DND-41 (cell line): ENCODE measurements at regions not wholly inside any gene's neighbourhood (a gene's known extent, or its start where the extent isn't known, plus 50 kb on each side); places are given as distances from the start of the nearest gene placed in this dataset.

Experiments used
- EZH2 ChIP-seq: IDR thresholded peaks from 3 replicates; pipeline ENCODE4 v1.6.1; 2012; ENCODE audit warnings: borderline replicate concordance, low read depth, mild to moderate bottlenecking, moderate library complexity, low read length, inconsistent platforms; ENCODE audit not compliant: severe bottlenecking
- TF ChIP-seq, protein P1 (sequence below): IDR thresholded peaks from 2 replicates; pipeline ENCODE4 v1.5.1; 2012; ENCODE audit warnings: borderline replicate concordance, low read length, moderate library complexity, mild to moderate bottlenecking; ENCODE audit not compliant: poor library complexity, severe bottlenecking; ENCODE audit errors: extremely low read depth

DNA sequence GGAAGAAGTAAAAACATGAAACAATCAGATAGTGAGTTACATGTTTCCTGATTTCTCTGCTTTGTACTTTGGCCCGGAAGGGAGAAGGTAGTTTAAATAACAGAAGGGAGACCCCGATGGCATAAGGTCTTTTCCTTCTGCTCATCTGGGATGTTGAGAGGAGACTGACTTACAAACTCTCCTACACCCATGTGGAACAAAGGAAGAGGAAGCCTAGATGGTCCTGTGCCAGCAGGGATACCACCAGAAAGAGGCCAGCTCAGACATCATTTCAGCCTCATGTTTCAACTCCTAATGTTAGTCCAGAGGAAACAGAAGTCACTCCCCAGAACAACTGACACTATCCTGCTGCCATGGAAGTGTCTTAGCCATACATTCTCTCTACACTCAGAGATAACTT, 250.7 kb upstream of the NOX3 start:
- TF ChIP-seq, protein P1, sequence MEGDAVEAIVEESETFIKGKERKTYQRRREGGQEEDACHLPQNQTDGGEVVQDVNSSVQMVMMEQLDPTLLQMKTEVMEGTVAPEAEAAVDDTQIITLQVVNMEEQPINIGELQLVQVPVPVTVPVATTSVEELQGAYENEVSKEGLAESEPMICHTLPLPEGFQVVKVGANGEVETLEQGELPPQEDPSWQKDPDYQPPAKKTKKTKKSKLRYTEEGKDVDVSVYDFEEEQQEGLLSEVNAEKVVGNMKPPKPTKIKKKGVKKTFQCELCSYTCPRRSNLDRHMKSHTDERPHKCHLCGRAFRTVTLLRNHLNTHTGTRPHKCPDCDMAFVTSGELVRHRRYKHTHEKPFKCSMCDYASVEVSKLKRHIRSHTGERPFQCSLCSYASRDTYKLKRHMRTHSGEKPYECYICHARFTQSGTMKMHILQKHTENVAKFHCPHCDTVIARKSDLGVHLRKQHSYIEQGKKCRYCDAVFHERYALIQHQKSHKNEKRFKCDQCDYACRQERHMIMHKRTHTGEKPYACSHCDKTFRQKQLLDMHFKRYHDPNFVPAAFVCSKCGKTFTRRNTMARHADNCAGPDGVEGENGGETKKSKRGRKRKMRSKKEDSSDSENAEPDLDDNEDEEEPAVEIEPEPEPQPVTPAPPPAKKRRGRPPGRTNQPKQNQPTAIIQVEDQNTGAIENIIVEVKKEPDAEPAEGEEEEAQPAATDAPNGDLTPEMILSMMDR = no peak
- TF ChIP-seq EZH2 = no peak
